ENCODE measurements at regions not wholly inside any gene's neighbourhood (a gene's known extent, or its start where the extent isn't known, plus 50 kb on each side); places are given as distances from the start of the nearest gene placed in this dataset.

DNA sequence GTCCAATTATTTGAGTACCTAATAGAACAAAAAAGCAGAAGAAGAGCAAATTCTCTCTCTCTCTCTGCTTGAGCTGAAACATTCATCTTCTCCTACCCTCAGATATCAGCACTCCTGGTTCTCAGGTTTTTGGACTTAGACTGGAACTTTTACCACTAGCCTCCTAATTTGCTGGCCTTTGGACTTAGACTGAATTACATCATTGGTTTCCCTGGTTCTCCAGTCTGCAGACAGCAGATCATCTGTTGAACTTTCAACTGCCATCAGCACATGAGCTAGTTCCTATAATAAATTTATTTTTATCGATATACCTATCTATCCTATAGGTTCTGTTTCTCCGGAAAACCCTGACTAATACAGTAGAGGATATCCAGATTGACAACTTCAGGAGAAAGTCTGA lies 208.9 kb upstream of the GAS1 start:
- POLR2A ChIA-PET = no interaction called here

DNA sequence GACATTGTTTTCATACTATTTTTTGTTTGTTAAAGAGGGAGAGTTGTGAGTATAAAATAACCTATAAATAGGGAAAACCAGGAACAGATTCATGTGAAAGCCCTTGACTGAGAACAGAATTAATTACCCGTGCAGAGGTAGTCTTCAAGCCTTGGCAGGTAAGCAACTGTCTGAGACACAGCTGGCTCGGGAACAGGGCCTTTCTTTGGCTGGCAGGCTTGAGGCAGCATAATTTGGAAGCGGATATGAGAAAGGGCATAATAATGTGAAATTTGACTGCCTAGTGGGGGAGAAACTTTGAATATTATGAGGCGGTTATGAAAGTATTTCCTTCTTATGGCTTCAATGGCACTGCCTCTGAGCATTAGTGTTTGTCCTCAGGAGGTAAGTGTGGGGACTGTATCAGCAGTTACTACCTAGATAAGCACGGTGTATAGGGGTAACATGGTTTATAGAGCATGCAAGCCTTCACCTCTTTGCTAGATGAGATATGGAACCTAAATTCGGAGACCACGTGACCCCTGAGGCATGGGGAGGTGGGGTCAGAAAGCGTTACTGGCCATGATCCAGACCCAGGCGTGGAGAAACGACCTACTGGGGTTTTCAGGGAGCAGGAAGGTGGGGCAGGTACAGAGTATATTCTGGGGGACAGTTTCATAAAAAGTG lies 210.2 kb upstream of the GAS1 start:
- Mint-ChIP-seq H3K4me3 (no peak overlapping the region), H3K27ac (no peak overlapping the region), H3K27me3 (ENCODE audit: low read depth) (peaks cover 3% of the 10 kb centered on the region), H3K9me3 (ENCODE audit: insufficient read depth) (no peaks in the 10 kb centered on the region), H3K36me3 (ENCODE audit: low read depth) (no peaks in the 10 kb centered on the region), H3K4me1 (ENCODE audit: low read depth) (no peaks in the 10 kb centered on the region)
- ATAC-seq (no peak), DNase-seq (no peak)
- POLR2A ChIA-PET = no interaction called here
- CTCF ChIA-PET = no interaction called here

More for the DNA sequence above, 208.9 kb upstream of the GAS1 start:
- no peak overlapping the region for H3K27ac Mint-ChIP-seq
- H3K4me3 Mint-ChIP-seq = no peak overlapping the region
- DNase-seq = no peak
- no peak for ATAC-seq
- H3K9me3 Mint-ChIP-seq (ENCODE audit: insufficient read depth) = no peaks in the 10 kb centered on the region
- H3K36me3 Mint-ChIP-seq (ENCODE audit: low read depth) = no peaks in the 10 kb centered on the region
- H3K4me1 Mint-ChIP-seq (ENCODE audit: low read depth) = no peaks in the 10 kb centered on the region
- H3K27me3 Mint-ChIP-seq (ENCODE audit: low read depth) = peaks cover 3% of the 10 kb centered on the region
- CTCF ChIA-PET = no interaction called here

DNA sequence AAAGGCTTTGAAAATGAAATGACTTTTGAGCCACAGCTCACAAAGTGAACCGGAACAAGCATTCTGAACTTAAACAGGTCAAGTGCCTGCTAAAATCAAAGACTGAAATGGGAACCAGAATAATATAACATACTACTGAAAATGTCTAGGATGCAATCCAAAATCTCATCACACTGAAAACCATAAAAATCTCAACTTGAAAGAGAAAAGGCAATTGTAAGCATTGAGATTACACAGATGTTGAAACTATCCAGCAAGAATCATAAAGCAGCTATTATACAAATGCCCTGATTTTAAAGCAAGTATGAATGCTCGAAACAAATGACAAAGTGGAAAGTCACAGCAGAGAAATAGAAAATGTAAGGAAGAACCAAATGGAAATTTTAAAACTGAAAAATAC lies 211.5 kb upstream of the GAS1 start:
- no peak for ATAC-seq
- Mint-ChIP-seq H3K4me3 (no peak overlapping the region), H3K4me1 (ENCODE audit: low read depth) (no peaks in the 10 kb centered on the region), H3K27me3 (ENCODE audit: low read depth) (peaks cover 3% of the 10 kb centered on the region), H3K36me3 (ENCODE audit: low read depth) (no peaks in the 10 kb centered on the region), H3K9me3 (ENCODE audit: insufficient read depth) (no peaks in the 10 kb centered on the region), H3K27ac (no peak overlapping the region)
- no peak for DNase-seq
- ChIA-PET CTCF (no interaction called here), POLR2A (no interaction called here)

DNA sequence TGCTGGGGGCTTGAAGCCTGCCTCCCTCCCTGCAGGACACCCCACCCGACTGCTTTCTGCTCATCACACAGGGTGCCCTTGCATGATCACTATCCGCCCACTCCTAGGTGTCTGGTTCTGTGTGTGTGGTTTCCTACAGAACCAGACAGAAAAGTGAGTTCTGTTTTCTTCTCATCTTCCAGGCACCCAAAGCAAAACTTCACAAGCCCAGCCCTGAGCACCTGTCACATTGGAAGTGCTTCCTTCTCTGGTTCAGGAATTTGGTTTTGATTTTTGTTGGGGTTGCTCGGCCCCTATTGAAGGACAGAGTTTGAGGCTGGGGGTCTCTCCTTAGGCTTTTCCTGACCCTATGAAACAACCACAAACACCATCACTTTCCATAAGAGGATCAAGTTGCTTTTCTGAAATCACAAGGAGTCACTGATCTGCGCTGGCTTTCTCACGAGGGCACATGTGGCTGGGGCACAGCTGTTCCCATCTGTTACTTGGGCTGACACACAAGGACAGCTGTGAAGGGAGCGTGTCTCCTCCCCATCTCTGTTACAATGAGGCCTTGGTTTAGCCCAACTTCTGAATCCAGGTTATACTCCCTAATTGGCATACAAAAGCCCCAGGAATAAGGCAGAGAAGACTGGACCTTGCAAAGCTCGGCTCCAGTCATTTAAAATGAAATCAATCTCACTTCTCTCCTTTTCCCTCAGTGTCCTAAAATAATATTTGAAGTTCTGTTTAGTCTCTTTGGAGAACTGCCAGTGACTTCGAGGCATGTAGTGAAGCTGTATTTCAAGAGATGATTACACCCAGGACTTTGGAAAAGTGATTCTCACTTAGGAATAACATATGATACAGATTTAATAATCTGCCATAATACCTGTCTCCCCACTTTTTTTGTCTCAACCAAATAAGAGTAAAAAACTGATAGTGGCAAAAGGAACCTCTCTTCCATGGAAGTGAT lies 213.1 kb upstream of the GAS1 start:
- POLR2A ChIA-PET = no interaction called here
- H3K9me3 Mint-ChIP-seq (ENCODE audit: insufficient read depth) = no peaks in the 10 kb centered on the region

DNA sequence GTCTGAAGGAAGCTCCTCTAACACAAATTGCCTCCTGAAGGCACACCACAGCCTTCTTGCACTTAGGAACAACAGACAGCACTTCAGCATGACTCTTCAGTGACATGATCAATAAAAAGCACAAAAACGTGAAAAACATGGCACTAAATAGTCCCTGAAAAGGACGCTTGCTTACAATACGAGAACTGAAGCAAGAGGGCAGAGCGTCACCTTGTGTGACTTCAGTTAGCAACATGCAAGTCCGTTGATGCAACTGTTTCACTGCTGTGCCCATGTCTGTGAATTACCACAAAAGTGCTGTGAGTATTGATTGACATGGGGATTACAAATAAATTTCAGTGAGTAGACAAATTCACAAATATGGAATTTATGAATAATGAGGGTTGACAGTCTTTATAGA lies 219.9 kb upstream of the GAS1 start:
- ChIA-PET POLR2A (no interaction called here), CTCF (no interaction called here)
- Mint-ChIP-seq H3K9me3 (ENCODE audit: insufficient read depth) (no peaks in the 10 kb centered on the region), H3K27ac (no peak overlapping the region), H3K27me3 (ENCODE audit: low read depth) (no peaks in the 10 kb centered on the region), H3K4me3 (no peak overlapping the region), H3K36me3 (ENCODE audit: low read depth) (no peaks in the 10 kb centered on the region), H3K4me1 (ENCODE audit: low read depth) (no peaks in the 10 kb centered on the region)
- no peak for ATAC-seq
- DNase-seq = no peak

More for the DNA sequence above, 213.1 kb upstream of the GAS1 start:
- DNase-seq (no peak), ATAC-seq (no peak)
- Mint-ChIP-seq H3K27ac (no peak overlapping the region), H3K4me3 (no peak overlapping the region), H3K36me3 (ENCODE audit: low read depth) (no peaks in the 10 kb centered on the region), H3K27me3 (ENCODE audit: low read depth) (peaks cover 3% of the 10 kb centered on the region), H3K4me1 (ENCODE audit: low read depth) (no peaks in the 10 kb centered on the region)
- CTCF ChIA-PET = no interaction called here

DNA sequence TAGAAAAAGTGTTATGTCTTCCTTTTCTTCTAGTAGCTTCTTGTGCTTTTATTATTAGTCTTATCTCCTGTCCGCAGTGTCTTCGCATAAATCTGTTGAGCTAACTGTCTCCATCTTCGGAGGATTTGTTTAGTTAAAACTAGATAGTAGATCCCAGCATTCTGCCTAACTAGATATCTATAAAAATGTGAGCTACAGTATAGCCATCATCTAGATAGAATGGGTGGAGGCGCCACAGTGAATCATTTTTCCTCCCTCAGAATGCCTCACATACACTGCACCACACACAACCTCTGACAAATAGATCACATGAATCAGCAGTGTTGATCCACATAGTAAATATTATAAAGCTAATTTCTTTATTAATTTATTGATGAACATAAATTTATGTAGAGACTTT lies 220.3 kb upstream of the GAS1 start:
- no peaks in the 10 kb centered on the region for H3K9me3 Mint-ChIP-seq (ENCODE audit: insufficient read depth)

DNA sequence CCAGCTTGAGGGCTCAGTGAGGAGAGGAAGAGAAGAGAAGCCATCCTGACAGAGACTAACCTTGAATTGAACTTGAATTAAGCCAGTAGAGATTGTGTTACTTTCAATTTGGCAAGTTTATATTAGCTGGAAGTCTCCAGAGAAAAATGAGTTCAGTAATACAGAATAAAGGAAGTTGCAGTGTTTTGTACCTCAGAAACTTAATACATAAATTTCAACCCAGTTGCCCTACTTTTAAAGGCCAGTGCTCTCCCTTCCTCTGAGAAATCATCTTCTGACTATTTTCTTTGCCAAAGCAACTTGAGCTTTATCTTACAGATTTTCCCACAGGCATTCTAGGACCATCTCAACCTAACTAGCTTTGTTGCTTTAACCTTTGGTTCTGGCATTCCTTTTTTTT lies 231.0 kb upstream of the GAS1 start:
- DNase-seq = no peak
- Mint-ChIP-seq H3K4me1 (ENCODE audit: low read depth) (no peaks in the 10 kb centered on the region), H3K27me3 (ENCODE audit: low read depth) (no peaks in the 10 kb centered on the region), H3K27ac (no peak overlapping the region), H3K36me3 (ENCODE audit: low read depth) (no peaks in the 10 kb centered on the region), H3K9me3 (ENCODE audit: insufficient read depth) (no peaks in the 10 kb centered on the region), H3K4me3 (no peak overlapping the region)
- no peak for ATAC-seq
- ChIA-PET CTCF (no interaction called here), POLR2A (no interaction called here)

More for the DNA sequence above, 220.3 kb upstream of the GAS1 start:
- Mint-ChIP-seq H3K4me1 (ENCODE audit: low read depth) (no peaks in the 10 kb centered on the region), H3K27ac (no peak overlapping the region), H3K27me3 (ENCODE audit: low read depth) (no peaks in the 10 kb centered on the region), H3K4me3 (no peak overlapping the region), H3K36me3 (ENCODE audit: low read depth) (no peaks in the 10 kb centered on the region)
- ChIA-PET CTCF (no interaction called here), POLR2A (no interaction called here)
- ATAC-seq (no peak), DNase-seq (no peak)

DNA sequence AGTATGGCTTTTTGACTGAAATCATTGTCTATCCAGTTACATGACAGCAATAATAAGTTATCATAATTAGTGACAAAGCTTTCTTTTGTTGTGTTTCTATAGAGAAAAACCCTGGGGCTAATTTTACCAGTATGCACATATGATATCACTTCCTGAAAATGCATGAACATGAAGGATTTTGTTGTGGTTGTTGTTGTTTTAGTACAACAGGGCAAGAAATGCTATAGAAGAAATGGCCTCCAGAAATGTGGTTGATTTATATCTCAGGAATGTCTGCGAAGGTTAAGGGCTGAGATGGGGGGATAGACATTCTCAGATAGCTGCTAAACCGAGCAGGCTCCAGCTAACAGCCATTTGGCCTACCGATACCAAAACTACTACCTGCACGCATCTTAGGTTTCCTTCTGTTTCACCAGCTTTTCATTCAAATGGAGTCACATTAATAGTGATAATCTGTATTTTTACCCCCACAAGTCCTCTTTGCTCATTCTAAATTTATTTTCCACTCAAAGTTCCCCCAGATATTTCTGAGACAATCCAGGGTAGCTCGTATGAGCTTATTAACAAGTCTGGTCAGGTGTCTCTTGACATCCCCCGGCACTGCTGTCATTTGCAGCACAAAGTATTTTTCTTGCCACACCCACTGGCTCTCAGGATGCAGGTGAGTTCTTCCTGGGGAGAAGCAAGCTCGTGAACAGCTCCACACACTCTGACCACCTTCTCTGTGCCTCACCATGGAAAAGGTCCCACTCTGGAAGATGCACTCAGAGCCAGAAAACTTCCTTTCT lies 232.4 kb upstream of the GAS1 start:
- CTCF ChIA-PET = no interaction called here
- POLR2A ChIA-PET = no interaction called here
- H3K4me3 Mint-ChIP-seq = no peak overlapping the region
- no peaks in the 10 kb centered on the region for H3K27me3 Mint-ChIP-seq (ENCODE audit: low read depth)
- no peak for ATAC-seq
- H3K27ac Mint-ChIP-seq = no peak overlapping the region
- no peaks in the 10 kb centered on the region for H3K36me3 Mint-ChIP-seq (ENCODE audit: low read depth)
- no peak for DNase-seq
- H3K4me1 Mint-ChIP-seq (ENCODE audit: low read depth) = no peaks in the 10 kb centered on the region
- no peaks in the 10 kb centered on the region for H3K9me3 Mint-ChIP-seq (ENCODE audit: insufficient read depth)

DNA sequence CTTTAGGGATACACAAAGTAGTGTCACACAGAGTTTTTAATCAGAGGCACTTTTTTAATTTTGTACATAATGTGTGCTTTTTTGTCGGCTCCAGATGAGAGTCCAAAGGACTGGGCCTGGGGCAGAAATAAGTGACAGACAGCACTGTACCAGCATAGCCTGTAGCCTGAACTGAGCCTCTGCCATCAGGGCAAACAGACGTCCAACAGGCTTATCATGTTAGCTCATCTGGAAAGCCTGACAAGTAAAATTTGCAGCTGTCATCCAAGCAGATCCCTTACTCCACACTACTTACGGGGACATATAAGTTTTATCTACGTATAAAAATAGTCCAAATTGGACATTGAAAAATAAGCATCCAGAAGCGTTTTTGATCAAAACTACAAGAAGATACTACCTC lies 233.1 kb upstream of the GAS1 start:
- POLR2A ChIA-PET = no interaction called here
- Mint-ChIP-seq H3K4me1 (ENCODE audit: low read depth) (no peaks in the 10 kb centered on the region), H3K27me3 (ENCODE audit: low read depth) (no peaks in the 10 kb centered on the region), H3K36me3 (ENCODE audit: low read depth) (no peaks in the 10 kb centered on the region), H3K4me3 (no peak overlapping the region), H3K27ac (no peak overlapping the region), H3K9me3 (ENCODE audit: insufficient read depth) (no peaks in the 10 kb centered on the region)
- DNase-seq (no peak), ATAC-seq (no peak)
- CTCF ChIA-PET = no interaction called here

DNA sequence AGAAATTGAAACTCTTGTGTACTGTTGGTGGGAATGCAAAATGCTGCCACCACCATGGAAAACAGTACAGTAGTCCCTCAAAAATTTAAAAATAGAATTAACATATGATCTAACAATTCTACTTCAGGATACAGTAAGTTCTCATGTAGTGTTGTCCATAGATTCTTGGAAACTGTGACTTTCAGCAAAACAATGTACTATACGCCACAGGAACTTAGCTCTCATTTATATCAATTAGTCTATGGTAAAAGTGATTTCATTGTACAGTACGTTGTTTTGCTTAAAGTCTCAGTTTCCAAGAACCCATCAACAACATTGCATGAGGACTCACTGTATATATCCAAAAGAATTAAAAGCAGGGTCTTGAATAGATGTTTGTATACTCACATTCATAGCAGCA lies 233.5 kb upstream of the GAS1 start:
- Mint-ChIP-seq H3K4me1 (ENCODE audit: low read depth) (no peaks in the 10 kb centered on the region), H3K27me3 (ENCODE audit: low read depth) (peaks cover under 1% of the 10 kb centered on the region), H3K27ac (no peak overlapping the region), H3K9me3 (ENCODE audit: insufficient read depth) (no peaks in the 10 kb centered on the region), H3K4me3 (no peak overlapping the region), H3K36me3 (ENCODE audit: low read depth) (no peaks in the 10 kb centered on the region)
- ChIA-PET CTCF (no interaction called here), POLR2A (no interaction called here)
- ATAC-seq (no peak), DNase-seq (no peak)

DNA sequence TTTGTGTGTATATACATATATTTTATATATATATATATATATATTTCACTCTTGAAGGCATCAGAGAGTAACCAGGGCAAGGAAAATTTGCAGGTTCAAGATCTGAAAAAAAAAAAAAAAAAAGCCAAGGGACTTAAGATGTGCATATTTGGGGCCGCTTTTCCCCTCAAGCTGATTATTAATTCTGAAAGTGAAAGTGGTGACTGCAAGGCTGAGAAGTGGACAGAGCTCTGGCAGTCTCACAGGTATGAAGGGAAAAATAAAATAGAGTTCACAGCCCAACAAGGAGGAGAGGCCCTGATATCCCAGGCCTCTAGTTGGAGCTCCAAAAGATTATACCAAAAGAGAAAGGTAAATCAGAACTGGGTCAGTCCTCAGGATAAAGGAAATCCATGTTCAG lies 234.4 kb upstream of the GAS1 start:
- DNase-seq (no peak), ATAC-seq (no peak)
- Mint-ChIP-seq H3K27me3 (ENCODE audit: low read depth) (peaks cover 2% of the 10 kb centered on the region), H3K9me3 (ENCODE audit: insufficient read depth) (no peaks in the 10 kb centered on the region), H3K36me3 (ENCODE audit: low read depth) (no peaks in the 10 kb centered on the region), H3K27ac (no peak overlapping the region), H3K4me3 (no peak overlapping the region), H3K4me1 (ENCODE audit: low read depth) (no peaks in the 10 kb centered on the region)
- POLR2A ChIA-PET = no interaction called here
- CTCF ChIA-PET = interaction anchor here (0.6 kb wide), 1 partner anchor 433 kb away, joined by 3 read pairs; no protein-coding TSS in a partner anchor

DNA sequence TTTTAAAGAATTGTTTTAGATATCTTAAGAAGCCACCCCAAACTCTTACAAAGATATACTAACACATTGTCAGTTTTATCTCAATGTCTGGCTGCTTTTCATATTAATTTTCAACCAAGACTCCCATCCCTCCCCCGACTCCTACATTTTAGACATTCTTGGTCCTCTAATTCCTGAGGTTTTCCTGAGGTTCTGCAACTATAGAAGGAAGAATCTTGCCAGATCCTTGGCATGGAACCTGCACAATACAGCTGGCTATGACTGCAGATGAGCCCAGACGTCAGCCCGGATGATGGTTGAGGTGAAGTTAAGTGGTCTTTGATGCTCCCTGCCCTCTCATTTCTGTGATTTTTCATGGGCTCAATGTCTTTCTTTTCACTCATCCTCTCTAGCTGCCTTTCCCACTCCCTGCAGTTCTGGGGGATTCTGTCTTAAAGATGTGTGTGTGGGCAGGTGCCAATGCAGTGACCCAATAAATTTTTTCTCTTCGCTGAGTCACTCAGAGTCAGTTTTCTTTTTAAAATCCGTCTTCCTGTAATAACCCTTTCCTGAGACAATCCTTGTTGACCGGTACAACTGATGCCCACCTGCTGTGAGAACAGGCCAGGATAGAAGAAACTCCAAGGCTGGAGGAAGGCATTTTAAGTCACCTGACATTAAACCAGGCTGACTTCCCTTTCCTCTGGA lies 237.8 kb upstream of the GAS1 start:
- POLR2A ChIA-PET = no interaction called here
- H3K9me3 Mint-ChIP-seq (ENCODE audit: insufficient read depth) = no peaks in the 10 kb centered on the region
- H3K4me3 Mint-ChIP-seq = no peak overlapping the region
- H3K27me3 Mint-ChIP-seq (ENCODE audit: low read depth) = peaks cover 5% of the 10 kb centered on the region
- CTCF ChIA-PET = no interaction called here
- no peak for ATAC-seq
- no peaks in the 10 kb centered on the region for H3K36me3 Mint-ChIP-seq (ENCODE audit: low read depth)
- no peak for DNase-seq
- no peak overlapping the region for H3K27ac Mint-ChIP-seq
- H3K4me1 Mint-ChIP-seq (ENCODE audit: low read depth) = no peaks in the 10 kb centered on the region

Data from activated CD8-positive, alpha-beta T cell treated with anti-CD3 and anti-CD28 coated beads, Interleukin-2, amount 10 ng/mL, durations not matched to agents 7 days and 5 days (primary cell).